ENCODE measurements at regions not wholly inside any gene's neighbourhood (a gene's known extent, or its start where the extent isn't known, plus 50 kb on each side); places are given as distances from the start of the nearest gene placed in this dataset.

DNA sequence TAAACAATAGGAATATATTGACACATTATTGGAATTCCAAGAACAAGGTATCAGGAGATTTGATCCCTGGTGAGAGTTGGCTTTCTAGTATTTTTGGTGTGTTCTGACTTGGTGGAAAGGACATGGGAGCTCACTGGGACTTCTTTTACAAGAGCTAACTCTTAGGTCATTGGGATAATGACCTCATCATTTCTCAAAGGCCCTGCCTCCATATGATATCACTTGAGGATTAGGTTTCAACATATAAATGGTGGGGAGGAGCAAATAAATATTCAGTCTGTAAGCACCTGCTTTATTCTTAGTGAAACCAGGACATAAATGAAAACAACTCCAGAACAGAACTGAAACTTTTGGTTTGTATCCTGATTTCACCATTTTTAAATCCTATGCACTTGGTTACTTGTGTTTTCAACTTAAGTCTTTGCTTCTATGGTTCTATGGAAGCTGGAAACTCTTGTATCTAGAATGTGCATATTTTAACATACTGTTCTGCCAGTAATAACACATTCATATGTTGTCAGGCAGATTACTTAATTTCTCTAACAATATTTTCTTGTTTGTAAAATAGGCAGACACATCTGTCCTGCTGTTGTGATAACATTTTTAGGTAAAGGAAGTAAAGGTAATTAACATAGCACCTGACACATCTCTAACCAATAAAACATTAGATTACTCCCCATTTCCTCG lies 1527.7 kb upstream of the CDH8 start:
- TF ChIP-seq POLR2AphosphoS5 (IDR thresholded peaks at IDR 0.05; ENCODE audit: low read depth, low read length) (no peak), FOXP2 (optimal IDR thresholded peaks at IDR 0.05; ENCODE audit: borderline replicate concordance, extremely low read depth, extremely low read length, insufficient read depth) (no peak), SIN3A (IDR thresholded peaks at IDR 0.05; ENCODE audit: borderline replicate concordance, insufficient read depth, low read length) (no peak), TAF1 (IDR thresholded peaks at IDR 0.05; ENCODE audit: borderline replicate concordance, insufficient read depth, low read length) (no peak)
- TF ChIP-seq, protein P1, sequence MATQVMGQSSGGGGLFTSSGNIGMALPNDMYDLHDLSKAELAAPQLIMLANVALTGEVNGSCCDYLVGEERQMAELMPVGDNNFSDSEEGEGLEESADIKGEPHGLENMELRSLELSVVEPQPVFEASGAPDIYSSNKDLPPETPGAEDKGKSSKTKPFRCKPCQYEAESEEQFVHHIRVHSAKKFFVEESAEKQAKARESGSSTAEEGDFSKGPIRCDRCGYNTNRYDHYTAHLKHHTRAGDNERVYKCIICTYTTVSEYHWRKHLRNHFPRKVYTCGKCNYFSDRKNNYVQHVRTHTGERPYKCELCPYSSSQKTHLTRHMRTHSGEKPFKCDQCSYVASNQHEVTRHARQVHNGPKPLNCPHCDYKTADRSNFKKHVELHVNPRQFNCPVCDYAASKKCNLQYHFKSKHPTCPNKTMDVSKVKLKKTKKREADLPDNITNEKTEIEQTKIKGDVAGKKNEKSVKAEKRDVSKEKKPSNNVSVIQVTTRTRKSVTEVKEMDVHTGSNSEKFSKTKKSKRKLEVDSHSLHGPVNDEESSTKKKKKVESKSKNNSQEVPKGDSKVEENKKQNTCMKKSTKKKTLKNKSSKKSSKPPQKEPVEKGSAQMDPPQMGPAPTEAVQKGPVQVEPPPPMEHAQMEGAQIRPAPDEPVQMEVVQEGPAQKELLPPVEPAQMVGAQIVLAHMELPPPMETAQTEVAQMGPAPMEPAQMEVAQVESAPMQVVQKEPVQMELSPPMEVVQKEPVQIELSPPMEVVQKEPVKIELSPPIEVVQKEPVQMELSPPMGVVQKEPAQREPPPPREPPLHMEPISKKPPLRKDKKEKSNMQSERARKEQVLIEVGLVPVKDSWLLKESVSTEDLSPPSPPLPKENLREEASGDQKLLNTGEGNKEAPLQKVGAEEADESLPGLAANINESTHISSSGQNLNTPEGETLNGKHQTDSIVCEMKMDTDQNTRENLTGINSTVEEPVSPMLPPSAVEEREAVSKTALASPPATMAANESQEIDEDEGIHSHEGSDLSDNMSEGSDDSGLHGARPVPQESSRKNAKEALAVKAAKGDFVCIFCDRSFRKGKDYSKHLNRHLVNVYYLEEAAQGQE (IDR thresholded peaks at IDR 0.05; ENCODE audit: insufficient read depth in 1 of 2, low read depth in 2 of 2, low read length in 2 of 2) = no peak

DNA sequence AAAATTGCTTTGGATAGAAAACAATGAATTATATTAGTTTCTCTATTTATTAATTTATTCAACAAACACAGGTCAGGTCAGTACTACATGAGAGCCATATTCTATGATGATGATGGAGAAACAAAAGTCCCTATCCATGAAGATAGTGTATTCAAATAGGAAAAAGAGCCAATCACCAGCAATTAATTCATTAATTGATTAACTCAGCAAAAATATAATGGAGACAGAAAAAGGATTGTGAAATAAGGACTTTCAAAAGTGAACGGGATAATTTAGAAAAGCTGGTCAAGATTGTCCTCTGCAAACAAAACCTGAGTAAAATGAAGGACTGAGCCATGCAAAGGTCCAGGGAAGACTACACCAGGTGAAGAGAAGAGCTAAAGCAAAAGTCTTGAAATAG lies 1517.7 kb upstream of the CDH8 start:
- TF ChIP-seq SIN3A (IDR thresholded peaks at IDR 0.05; ENCODE audit: borderline replicate concordance, insufficient read depth, low read length) (no peak), TAF1 (IDR thresholded peaks at IDR 0.05; ENCODE audit: borderline replicate concordance, insufficient read depth, low read length) (no peak), POLR2AphosphoS5 (IDR thresholded peaks at IDR 0.05; ENCODE audit: low read depth, low read length) (no peak), FOXP2 (optimal IDR thresholded peaks at IDR 0.05; ENCODE audit: borderline replicate concordance, extremely low read depth, extremely low read length, insufficient read depth) (no peak)
- TF ChIP-seq, protein P1 (IDR thresholded peaks at IDR 0.05; ENCODE audit: insufficient read depth in 1 of 2, low read depth in 2 of 2, low read length in 2 of 2) = no peak

DNA sequence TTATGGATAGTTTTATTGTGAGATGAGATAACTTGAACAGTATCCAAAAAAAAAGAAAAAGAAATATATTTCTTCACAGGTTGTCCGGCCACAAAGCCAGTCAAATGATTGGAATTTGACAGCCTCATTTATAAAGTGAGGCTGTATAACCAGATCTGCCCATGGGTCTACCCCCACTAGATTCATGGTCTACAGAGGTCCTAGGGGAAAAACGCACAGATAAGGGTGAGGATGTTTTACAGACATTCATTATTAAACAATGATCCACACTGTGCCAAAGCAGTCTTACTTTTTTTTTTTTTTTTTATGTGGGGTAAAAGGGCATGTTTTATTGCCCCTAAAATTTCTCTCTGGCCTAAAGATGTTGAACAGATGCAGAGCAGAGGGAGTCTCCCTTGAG lies 1503.0 kb upstream of the CDH8 start:
- TF ChIP-seq, protein P1 (IDR thresholded peaks at IDR 0.05; ENCODE audit: insufficient read depth in 1 of 2, low read depth in 2 of 2, low read length in 2 of 2) = no peak
- no peak for TF ChIP-seq TAF1 (IDR thresholded peaks at IDR 0.05; ENCODE audit: borderline replicate concordance, insufficient read depth, low read length)
- no peak for TF ChIP-seq SIN3A (IDR thresholded peaks at IDR 0.05; ENCODE audit: borderline replicate concordance, insufficient read depth, low read length)
- TF ChIP-seq POLR2AphosphoS5 (IDR thresholded peaks at IDR 0.05; ENCODE audit: low read depth, low read length) = no peak
- TF ChIP-seq FOXP2 (optimal IDR thresholded peaks at IDR 0.05; ENCODE audit: borderline replicate concordance, extremely low read depth, extremely low read length, insufficient read depth) = no peak

DNA sequence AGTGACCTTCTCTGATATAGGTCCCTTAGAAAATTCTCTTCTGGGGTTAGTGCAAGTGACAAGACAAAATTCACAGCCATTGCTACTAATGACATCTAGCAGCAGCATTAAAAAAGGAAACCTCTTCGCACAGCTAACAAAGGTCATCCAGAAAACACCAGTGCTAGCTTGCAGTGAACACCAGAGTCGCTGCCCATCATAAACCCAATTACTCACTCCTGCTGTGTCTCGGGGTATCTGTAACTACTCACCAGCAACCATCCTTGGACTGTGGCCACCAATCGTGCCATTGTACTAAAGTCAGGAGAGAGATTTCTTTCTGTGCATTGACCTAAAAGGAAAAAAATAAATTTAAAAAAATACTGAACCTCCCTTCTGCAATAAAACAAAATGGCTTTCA lies 1494.7 kb upstream of the CDH8 start:
- TF ChIP-seq FOXP2 (optimal IDR thresholded peaks at IDR 0.05; ENCODE audit: borderline replicate concordance, extremely low read depth, extremely low read length, insufficient read depth) (no peak), POLR2AphosphoS5 (IDR thresholded peaks at IDR 0.05; ENCODE audit: low read depth, low read length) (no peak), TAF1 (IDR thresholded peaks at IDR 0.05; ENCODE audit: borderline replicate concordance, insufficient read depth, low read length) (no peak), SIN3A (IDR thresholded peaks at IDR 0.05; ENCODE audit: borderline replicate concordance, insufficient read depth, low read length) (no peak)
- TF ChIP-seq, protein P1 (IDR thresholded peaks at IDR 0.05; ENCODE audit: insufficient read depth in 1 of 2, low read depth in 2 of 2, low read length in 2 of 2) = no peak

All from PFSK-1 (cell line).